Lung (tissue), 11 donors: ENCODE measurements at regions not wholly inside any gene's neighbourhood (a gene's known extent, or its start where the extent isn't known, plus 50 kb on each side); places are given as distances from the start of the nearest gene placed in this dataset.
A peak's percentile ranks its signal among the peaks of the same experiment; 100 is the strongest.

Source experiments
- ATAC-seq: fragments of 200-7000 bp; cut with Tn5 transposase; one replicate; pipeline ENCODE4 v1.9.1; 2020; ENCODE audit warnings: moderate number of reproducible peaks; ENCODE audit not compliant: insufficient read depth, low FRiP score
- DNase-seq, 3 donors: peaks; one replicate each; pipeline ENCODE4 v3.0.0-alpha.2; 2013 to 2017
- H3K27ac ChIP-seq, 2 donors: one replicate each; pipeline ENCODE4 v1.5.1; 2013; ENCODE audit warnings: mild to moderate bottlenecking in 2 of 2, moderate library complexity in 2 of 2, control low read depth in 1 of 2, inconsistent platforms in 1 of 2, low read depth in 1 of 2, low read length in 1 of 2
- H3K27me3 ChIP-seq, 3 donors: one replicate each; pipeline ENCODE4 v1.5.1; 2013; ENCODE audit warnings: low read length in 2 of 3; ENCODE audit not compliant: control insufficient read depth in 3 of 3, insufficient read depth in 3 of 3
- H3K36me3 ChIP-seq, 4 donors: one replicate each; pipeline ENCODE4 v1.5.1; 2013; ENCODE audit warnings: low read length in 4 of 4, mild to moderate bottlenecking in 1 of 4, moderate library complexity in 1 of 4; ENCODE audit not compliant: control insufficient read depth in 4 of 4, insufficient read depth in 4 of 4
- H3K4me1 ChIP-seq, 5 donors: one replicate each; pipeline ENCODE4 v1.5.1; 2013; ENCODE audit warnings: low read length in 5 of 5, mild to moderate bottlenecking in 2 of 5, moderate library complexity in 1 of 5; ENCODE audit not compliant: control insufficient read depth in 5 of 5, insufficient read depth in 5 of 5
- H3K4me3 ChIP-seq: one replicate; pipeline ENCODE4 v1.5.1; 2013; ENCODE audit warnings: mild to moderate bottlenecking, control low read depth, moderate library complexity
- H3K9ac ChIP-seq, 2 donors: one replicate each; pipeline ENCODE4 v1.5.1; 2013; ENCODE audit warnings: low read length in 2 of 2, control low read depth in 1 of 2; ENCODE audit not compliant: insufficient read depth in 1 of 2
- H3K9me3 ChIP-seq, 4 donors: one replicate each; pipeline ENCODE4 v1.5.1; 2013; ENCODE audit warnings: low read length in 3 of 4, mild to moderate bottlenecking in 1 of 4, moderate library complexity in 1 of 4; ENCODE audit not compliant: control insufficient read depth in 4 of 4, insufficient read depth in 3 of 4
- WGBS, 2 donors: extraction: QIAGEN DNeasy Blood & Tissue Kit; methylation state at CpG; one replicate each; pipeline ENCODE4 v1.1.7; 2013; 5-methylcytosine and 5-hydroxymethylcytosine counted together
- TF ChIP-seq, protein P1 (sequence below): IDR thresholded peaks from 2 replicates; pipeline ENCODE4 v1.5.1; 2012; ENCODE audit warnings: mild to moderate bottlenecking; ENCODE audit errors: control extremely low read depth, extremely low read depth
- donor health status: control.
- donor health status: control.
- donor health status: Bipolar disorder and iron deficiency.
- donor health status: healthy.
- donor health status: DM: yes; HTN: yes; CAD: no.

GRCh38 chr1:17924578-17924977 lies 169.4 kb downstream of the ACTL8 start:
- DNase-seq (no peak), ATAC-seq (no peak)
- Histone ChIP-seq H3K4me3 (no peak overlapping the region), H3K9ac (no peak overlapping the region), H3K4me1 (no peaks in the 10 kb centered on the region), H3K27me3 (peaks cover 0 to 7% (median 5%) of the 10 kb centered on the region in 3 donors), H3K9me3 (peaks cover 0 to 6% (median 0%) of the 10 kb centered on the region in 4 donors), H3K36me3 (no peaks in the 10 kb centered on the region), H3K27ac (no peak overlapping the region)
- TF ChIP-seq, protein P1, sequence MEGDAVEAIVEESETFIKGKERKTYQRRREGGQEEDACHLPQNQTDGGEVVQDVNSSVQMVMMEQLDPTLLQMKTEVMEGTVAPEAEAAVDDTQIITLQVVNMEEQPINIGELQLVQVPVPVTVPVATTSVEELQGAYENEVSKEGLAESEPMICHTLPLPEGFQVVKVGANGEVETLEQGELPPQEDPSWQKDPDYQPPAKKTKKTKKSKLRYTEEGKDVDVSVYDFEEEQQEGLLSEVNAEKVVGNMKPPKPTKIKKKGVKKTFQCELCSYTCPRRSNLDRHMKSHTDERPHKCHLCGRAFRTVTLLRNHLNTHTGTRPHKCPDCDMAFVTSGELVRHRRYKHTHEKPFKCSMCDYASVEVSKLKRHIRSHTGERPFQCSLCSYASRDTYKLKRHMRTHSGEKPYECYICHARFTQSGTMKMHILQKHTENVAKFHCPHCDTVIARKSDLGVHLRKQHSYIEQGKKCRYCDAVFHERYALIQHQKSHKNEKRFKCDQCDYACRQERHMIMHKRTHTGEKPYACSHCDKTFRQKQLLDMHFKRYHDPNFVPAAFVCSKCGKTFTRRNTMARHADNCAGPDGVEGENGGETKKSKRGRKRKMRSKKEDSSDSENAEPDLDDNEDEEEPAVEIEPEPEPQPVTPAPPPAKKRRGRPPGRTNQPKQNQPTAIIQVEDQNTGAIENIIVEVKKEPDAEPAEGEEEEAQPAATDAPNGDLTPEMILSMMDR = no peak

- ATAC-seq (no peak), DNase-seq (peak in 1 of 3 donors; percentile 3)
- Histone ChIP-seq H3K4me3 (no peak overlapping the region), H3K36me3 (no peaks in the 10 kb centered on the region), H3K27ac (no peak overlapping the region), H3K9me3 (peaks cover 0 to 3% (median 0%) of the 10 kb centered on the region in 4 donors), H3K27me3 (peaks cover 0 to 7% (median 5%) of the 10 kb centered on the region in 3 donors), H3K4me1 (no peaks in the 10 kb centered on the region), H3K9ac (no peak overlapping the region)
- TF ChIP-seq, protein P1 = no peak
- WGBS, 2 donors = 26 to 32% methylated on average over 15 of the region's 15 CpGs
Measured at GRCh38 chr1:17925290-17926237, 170.4 kb downstream of the ACTL8 start.

DNA sequence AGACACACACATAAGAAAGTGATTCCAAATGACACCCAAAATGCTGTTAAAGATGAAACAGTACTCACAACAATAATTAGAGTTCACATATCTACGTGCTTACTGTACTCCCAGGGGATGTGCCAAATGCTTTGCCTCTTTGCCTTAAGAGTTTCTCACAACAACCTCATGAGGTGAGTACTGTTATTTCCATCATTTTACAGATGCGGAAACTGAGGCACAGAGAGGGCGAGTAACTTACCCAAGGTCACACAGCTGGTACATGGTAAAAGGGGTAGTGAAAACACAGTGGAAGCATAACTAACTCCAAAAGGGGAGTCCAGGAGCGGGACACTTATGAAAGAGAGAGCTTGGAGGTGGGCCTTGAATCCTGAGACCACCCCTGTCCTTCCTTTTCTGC lies 171.8 kb downstream of the ACTL8 start:
- Histone ChIP-seq H3K27ac (no peak overlapping the region), H3K4me3 (no peak overlapping the region), H3K9ac (no peak overlapping the region), H3K36me3 (no peaks in the 10 kb centered on the region), H3K9me3 (peaks cover 0 to 8% (median 0%) of the 10 kb centered on the region in 4 donors), H3K4me1 (no peaks in the 10 kb centered on the region), H3K27me3 (peaks cover 0 to 7% (median 7%) of the 10 kb centered on the region in 3 donors)
- ATAC-seq = no peak
- no peak for DNase-seq
- 89 to 96% methylated on average over 4 of the region's 4 CpGs for WGBS, 2 donors
- TF ChIP-seq, protein P1 = no peak
